NCI-H2081 treated with DMSO at 0.1 percent for 48 hours (cell line): ENCODE measurements at regions not wholly inside any gene's neighbourhood (a gene's known extent, or its start where the extent isn't known, plus 50 kb on each side); places are given as distances from the start of the nearest gene placed in this dataset.

Experiments
- DNase-seq: peaks from one replicate; lab custom pipeline; 2025; lab: John Stamatoyannopoulos, UW

GRCh38 chr16:79444572-79444971 lies 156.0 kb downstream of the MAF start:
- DNase-seq, result no peak

GRCh38 chr16:79439901-79440300 lies 160.6 kb downstream of the MAF start:
- no peak for DNase-seq

- DNase-seq, result no peak
Observed at GRCh38 chr16:79437764-79438751, 162.5 kb downstream of the MAF start.

GRCh38 chr16:79436885-79437284 lies 163.7 kb downstream of the MAF start:
- no peak for DNase-seq

GRCh38 chr16:79434771-79435170 lies 165.8 kb downstream of the MAF start:
- no peak for DNase-seq

GRCh38 chr16:79434092-79434491 lies 166.4 kb downstream of the MAF start:
- no peak for DNase-seq

- DNase-seq, result no peak
Observed at GRCh38 chr16:79431923-79432322, 168.6 kb downstream of the MAF start.

- no peak for DNase-seq
Observed at GRCh38 chr16:79430191-79430678, 170.3 kb downstream of the MAF start.

- DNase-seq, result no peak
Observed at GRCh38 chr16:79429381-79430190, 171.0 kb downstream of the MAF start.

- no peak for DNase-seq
Observed at GRCh38 chr16:79426663-79427062, 173.9 kb downstream of the MAF start.

- no peak for DNase-seq
Observed at GRCh38 chr16:79422064-79422463, 178.5 kb downstream of the MAF start.

GRCh38 chr16:79421126-79421525 lies 179.4 kb downstream of the MAF start:
- DNase-seq, result no peak

- no peak for DNase-seq
Observed at GRCh38 chr16:79420493-79420892, 180.0 kb downstream of the MAF start.

GRCh38 chr16:79419148-79419547 lies 181.4 kb downstream of the MAF start:
- DNase-seq, result no peak

- DNase-seq, result no peak
Observed at GRCh38 chr16:79417601-79418008, 182.9 kb downstream of the MAF start.

GRCh38 chr16:79415983-79416640 lies 184.4 kb downstream of the MAF start:
- no peak for DNase-seq

GRCh38 chr16:79412783-79413225 lies 187.7 kb downstream of the MAF start:
- DNase-seq, result no peak

- DNase-seq, result no peak
Observed at GRCh38 chr16:79411805-79412204, 188.7 kb downstream of the MAF start.

- no peak for DNase-seq
Observed at GRCh38 chr16:79411357-79411756, 189.2 kb downstream of the MAF start.

- DNase-seq, result no peak
Observed at GRCh38 chr16:79409978-79410377, 190.6 kb downstream of the MAF start.

GRCh38 chr16:79408355-79408754 lies 192.2 kb downstream of the MAF start:
- DNase-seq, result no peak
